Epidermal melanocyte (primary cell): ENCODE measurements at regions not wholly inside any gene's neighbourhood (a gene's known extent, or its start where the extent isn't known, plus 50 kb on each side); places are given as distances from the start of the nearest gene placed in this dataset.
"Not testable (repeated sequence)": the region's sequence is repeated elsewhere in the genome, so short reads cannot be mapped to it uniquely, and the experiment has no call there.

Source experiments
- DNase-seq: peaks from one replicate; pipeline ENCODE4 v3.0.0; 2011; ENCODE audit warnings: low spot score; ENCODE audit not compliant: insufficient read length

DNA sequence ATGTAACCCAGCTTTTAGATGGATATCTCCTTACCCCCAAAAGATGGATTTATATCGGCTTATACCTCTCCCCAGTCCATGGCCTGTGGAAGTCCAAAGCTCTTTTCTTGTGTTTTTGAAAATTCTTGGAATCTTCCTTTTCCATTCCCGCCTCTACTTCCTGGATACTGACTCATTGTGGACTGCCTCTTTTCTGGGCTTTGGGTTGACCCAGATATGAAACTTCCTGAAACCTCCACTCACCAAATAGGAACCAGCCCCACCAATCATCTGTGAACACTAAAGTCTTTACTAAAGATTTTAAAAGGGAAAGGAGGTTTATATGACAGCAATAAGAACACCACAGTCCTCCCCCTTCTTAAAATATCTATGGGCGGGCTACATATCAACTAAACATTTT, 163.4 kb upstream of the SYN3 start:
- no peak for DNase-seq

DNA sequence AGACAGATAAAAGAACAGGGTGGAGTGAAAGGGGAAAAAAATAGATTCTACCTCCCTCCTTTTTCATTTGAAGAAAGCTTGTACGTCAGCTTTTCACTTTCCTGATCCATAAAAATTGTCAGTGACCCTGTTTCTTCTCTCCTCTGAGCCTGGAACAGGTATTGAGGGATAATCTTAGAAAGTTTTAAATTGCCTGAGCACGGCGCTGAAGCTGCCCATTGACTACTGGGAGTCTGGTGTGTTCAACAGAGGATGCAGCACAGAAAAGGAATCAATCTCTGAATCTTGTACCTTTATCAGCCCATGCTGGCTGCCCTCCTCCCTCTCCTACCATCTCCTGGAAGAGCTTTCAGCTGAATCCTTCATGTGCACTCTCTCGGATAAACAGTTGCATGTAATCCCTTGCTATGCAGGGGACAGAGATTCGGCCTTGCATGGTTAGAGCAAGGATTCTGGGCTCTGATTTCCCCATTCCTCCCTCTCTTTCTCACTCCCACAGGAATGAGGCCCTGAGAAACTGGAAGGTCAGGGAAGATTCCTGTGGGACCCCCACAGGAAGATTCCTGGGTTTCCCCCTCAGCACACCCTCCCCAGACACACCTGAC, 162.4 kb upstream of the SYN3 start:
- DNase-seq = no peak

DNA sequence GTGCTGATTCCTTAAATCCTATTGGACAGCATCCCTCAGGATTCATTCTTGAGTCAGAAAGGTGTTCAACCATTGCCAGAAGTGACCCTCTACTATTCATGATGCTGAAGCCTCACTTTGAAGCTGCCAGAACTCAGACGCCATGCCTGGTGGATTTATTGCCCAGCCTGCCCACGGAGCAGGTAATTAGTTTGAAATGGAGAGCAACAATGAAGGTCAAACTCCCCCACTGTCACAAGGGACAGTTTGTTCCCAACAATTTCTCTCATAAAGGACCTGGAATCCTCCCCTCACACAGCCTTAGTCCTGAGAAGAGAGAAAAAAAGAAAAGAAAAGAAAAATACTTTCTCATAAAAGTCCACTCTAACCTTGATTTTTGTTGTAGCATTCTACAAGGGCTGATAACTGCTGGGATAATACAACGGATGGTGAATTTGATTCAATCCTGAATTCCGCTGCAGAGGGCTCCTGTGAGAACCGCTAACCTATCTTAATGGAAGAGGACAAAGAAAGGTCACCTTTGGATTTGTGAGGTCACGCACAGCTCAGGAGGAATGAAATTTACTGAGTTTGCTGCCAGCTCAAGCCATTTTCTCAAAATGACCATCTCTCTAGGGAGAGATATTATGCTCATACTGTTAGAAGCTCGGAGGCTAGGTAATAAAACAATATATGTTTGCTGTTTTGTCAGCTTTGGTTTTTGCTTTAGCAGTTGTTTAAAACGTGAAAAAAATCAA, 161.6 kb upstream of the SYN3 start:
- no peak for DNase-seq

DNA sequence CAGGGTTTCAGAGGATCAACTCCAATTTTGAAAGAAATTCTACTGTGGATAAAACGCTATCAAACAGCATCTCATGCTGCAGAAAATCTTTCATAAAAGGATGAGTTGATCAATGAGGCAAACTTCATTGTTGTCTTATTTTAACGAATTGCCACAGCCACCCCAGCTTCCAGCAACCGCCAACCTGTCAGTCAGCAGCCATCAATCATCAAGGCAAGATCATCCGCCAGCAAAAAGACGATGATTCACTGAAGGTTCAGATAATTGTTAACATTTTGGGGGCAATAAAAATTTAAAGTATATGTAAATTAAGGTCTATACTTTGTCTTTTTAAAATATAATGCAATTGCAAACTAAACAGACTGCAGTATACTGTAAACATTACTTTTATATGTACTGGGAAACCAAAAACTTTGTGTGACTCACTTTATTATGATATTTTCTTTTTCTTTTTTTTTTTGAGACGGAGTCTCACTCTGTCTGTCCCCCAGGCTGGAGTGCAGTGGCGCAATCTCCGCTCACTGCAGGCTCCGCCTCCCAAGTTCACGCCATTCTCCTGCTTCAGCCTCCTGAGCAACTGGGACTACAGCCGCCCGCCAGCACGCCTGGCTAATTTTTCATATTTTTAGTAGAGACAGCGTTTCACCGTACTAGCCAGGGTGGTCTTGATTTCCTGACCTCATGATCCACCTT, 155.3 kb upstream of the SYN3 start:
- no peak for DNase-seq

DNA sequence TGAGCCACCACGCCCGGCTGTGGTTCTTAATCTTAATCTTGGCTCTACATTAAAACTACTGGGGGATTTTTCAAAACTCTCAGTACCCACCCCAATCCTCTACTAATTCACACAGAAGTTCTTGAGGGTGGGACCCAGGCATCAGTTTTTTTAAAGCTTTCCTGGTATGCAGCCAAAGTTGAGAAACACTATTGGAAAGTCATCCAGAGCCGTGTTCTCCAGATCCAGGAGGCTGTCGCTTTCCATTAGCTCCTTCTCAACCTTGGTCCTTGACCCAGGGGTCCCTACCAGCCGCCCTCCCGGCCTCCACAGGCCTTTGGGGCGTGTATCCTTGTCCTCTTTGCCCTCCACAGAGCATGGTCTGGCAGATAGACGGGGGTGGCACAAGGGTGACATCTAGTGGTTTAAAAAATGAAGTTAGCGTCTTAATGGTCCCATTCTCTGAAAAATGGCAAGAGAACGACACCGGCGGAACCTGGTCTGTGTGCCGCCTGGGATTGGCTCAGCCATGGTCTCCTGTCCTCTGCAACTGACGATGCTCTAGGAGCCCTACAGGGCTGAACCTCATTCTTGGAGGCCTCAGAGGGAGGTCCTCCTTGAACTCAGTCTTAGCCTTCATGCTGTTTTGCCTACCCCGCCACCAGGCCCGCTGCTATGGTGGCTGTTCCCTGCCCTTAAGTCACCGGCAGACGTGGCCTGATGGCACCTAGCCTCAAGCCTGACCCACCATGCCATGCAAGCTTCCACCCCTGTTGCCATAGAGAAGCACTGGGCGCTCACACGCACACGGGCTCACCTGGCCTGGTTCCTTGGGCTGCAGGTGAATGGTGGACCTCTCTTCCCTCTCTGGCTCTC, 152.0 kb upstream of the SYN3 start:
- DNase-seq = peak; percentile 28

DNA sequence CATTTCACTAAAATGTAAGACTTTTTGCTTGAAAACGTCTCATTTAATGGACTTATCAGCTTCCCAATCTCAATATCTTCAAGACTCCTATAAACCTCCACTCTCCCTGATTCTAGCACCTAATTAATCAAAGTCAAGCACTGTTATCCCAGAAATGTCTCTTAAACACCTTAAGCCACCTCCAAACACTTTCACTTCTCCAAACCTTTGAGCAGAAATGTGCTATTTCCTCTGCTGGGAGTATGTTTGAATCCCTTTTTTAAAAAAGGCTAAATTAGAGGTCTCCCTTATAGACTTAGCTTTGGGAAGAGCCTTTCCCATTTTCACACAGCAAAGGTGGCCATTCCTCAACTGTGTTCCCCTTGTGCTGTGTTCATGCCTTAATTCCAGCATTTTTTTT, 146.2 kb upstream of the SYN3 start:
- no peak for DNase-seq

DNA sequence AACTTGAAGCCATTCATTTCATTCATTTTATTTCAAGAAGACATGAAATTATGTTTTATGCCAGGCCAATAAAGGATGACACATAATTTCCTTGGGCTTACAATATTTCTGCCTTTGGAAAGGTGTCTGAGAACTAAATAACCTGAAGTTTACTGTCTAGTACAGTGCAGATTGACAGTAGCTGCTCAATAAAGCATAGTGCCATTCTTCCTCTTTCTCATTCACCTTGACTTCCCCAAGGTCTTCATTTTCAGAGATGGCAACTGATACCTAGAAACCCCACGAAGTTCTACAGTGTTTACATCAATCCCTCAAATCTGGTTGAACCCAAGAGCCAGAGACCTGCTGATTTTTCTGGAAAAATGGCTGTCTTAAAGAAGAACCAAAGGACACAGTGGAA, 144.3 kb upstream of the SYN3 start:
- DNase-seq = no peak

DNA sequence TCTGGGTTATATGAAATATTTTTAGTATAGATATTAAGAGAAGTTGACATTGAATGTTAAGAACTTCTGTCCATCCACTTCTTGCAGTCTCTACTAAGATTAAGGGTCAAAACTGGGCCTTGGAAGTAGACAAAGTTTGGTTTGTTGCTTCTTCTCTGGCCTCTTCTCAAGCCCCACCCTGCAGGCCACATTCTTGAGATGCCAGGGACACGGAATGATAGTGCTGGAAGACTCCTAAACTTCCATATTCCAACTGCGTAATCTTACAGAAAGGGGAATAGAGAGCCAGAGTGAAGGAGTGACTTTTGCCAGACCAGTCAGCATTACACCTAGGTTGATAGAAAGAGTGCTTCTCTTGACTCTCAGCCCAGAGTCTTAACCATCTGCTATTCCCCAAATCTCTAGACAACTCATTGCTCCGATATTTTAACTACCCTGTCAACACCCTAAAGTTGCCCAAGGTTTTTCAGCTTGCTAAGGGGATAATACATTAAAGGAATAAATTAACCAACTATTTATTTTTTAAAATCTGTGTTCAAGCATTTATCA, 136.4 kb upstream of the SYN3 start:
- DNase-seq = no peak

DNA sequence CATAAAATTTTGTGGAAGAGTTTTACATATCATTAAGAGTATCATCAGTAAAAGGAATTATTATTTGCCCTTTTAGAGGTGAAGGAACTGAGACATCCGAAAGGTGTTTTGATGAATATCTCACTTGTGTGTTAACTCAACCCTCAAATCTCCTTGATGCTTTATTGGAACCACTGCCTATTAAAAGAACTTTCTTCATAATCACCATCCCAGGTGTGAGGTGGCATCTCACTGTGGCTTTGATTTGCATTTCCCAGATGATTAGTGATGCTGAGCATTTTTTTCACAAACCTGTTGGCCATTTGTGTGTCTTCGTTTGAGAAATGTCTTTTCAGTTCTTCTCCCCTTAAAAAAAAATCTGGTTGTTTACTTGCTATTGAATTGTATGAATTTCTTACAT, 134.0 kb upstream of the SYN3 start:
- no peak for DNase-seq

DNA sequence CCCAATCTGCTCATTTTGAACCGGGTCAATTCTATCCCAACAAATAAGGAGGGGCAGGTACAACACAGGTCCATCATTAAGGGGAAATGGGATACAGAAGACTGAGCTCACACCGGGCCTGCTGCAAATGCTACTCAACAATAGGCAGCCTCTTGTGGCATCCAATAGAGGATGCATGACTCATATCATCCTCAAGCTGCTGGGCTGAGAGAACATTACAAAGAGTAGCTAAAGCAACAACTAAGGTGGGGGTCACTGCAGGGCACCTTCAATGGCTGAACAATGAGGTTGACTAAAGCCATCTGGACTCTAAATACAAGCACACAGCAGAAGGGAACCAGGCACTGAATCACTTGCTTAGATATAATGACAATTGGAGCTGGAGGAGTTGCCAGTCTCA, 130.1 kb upstream of the SYN3 start:
- DNase-seq = no peak

DNA sequence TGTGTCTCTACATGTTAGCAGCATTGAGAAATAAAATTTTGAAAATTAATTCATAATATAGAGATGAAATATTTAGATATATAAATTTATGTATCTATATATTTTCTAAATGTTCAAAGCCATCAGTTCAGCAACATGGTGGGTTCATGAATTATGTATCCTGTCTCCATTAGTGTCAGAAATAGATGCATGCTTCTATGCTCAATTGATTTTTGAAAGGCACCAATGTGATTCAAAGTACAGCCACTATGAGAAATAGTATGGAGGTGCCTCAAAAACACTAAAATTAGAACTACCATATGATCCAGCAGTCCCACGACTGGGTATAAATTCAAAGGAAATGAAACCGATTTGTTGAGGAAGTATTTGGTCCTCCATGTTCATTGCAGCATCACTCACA, 128.6 kb upstream of the SYN3 start:
- DNase-seq = no peak

DNA sequence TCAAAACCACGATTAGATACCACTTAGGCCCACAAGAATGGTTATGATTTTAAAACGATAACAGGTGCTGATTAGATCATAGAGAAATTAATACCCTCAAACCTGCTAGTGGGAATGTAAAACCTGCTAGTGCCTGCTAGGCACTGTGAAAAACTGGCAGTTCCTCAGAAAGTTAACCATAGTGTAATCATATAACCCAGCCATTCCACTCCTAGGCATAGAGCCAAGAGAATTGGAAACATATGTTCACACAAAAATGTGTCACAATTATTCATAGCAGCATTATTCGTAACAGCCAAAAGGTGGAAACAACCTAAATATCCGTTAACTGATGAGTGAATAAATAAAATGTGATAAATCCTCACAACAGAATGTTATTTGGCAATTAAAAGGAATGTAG, 122.2 kb upstream of the SYN3 start:
- DNase-seq = no peak

DNA sequence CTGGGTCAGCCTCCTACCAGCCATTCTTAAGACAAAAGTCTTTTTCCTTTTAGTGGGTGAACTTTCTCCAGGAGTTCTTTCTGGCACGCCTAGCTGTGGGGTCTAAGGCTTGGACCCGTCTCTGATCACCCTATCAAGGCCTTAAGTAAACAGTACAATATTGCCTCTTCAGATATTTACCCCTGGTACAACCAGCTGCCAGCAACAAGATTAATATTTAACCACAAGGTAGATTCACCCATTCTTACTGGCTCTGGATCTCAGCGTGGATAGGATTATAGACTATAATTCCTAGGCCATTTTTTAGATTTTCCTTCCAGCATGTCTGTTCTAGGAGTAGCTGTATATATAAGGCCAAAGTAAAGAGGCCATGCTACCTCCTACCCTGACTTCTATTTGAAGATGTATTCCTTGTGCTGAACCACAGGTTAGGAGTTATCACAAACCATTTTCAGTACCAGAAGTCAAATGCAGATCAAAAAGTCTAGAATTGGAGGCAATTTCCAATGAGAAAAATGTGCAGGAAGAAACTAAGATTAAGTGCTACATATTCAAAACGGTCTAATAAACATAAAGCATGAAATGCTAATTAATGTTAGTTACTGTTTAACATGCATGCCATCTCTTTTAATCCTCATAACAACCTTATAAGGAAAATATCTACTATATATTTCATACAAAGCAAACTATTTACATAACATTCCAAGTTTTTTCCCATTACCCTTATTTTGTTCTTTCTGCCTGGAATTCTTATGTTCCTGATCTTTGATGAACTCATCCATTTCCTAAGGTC, 110.0 kb upstream of the SYN3 start:
- DNase-seq = no peak

DNA sequence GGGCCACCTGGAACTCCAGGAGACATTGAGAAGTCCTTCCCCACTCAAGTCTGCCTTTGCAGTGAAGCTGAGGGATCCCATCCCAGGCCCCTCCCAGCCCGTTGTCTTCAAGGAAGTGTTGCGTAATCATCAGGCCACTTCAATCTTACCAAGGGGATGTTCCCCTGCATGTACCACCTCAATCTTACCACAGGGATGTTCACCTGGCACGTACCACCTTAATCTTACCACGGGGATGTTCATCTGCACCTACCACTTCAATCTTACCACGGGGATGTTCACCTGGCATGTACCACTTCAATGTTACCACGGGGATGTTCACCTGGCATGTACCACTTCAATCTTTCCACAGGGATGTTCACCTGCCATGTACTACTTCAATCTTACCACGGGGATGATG, 108.0 kb upstream of the SYN3 start:
- DNase-seq = no peak

DNA sequence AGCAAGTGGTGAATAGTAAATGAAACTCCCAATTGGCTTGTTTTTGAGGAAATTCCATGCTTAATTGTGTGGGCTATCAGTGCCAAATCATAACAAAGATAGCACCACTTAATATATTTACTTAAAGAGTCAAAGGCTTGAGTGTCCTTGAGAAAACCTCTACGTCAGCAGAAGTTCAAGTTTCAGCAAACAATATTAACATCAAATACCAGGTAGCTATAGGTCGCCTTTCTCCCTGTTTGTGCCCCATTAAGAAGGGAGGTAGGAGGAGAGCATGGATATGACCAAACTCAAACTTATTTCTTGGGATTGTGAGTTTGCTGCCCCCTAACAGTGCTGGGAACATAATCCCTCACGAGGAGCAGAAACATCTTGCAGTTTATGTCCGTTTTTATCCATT, 105.6 kb upstream of the SYN3 start:
- DNase-seq = no peak

DNA sequence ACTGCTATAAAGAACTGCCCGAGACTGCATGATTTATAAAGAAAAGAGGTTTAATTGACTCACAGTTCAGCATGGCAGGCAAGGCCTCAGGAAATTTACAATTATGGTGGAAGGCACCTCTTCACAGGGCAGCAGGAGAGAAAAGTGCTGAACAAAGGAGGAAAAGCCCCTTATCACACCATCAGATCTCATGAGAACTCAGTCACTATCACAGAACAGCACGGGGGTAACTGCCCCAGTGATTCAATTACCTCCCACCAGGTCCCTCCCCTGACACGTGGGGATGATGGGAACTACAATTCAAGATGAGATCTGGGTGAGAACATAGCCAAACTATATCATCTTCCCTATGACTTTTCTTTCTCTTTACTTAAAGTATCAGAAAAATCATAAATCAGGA, 104.0 kb upstream of the SYN3 start:
- DNase-seq = no peak

DNA sequence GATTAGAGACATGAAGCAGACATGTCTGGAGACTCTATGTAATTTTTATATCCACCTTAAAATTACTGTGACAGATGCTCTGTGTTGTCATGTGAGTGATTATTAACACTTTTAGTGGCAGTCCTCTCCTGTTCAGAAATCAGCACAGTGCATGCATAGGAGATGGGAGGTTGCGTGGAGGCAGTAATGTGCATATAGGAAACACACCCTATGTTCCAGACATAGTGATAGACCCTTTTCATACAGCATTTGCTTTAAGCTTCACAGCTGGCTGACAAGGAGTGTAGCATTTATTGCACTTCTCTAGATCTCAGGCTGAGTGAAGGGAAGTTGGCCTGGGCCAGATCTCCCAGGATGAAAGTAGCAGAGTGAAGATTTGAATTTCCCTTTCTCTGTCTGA, 102.3 kb upstream of the SYN3 start:
- DNase-seq = no peak

DNA sequence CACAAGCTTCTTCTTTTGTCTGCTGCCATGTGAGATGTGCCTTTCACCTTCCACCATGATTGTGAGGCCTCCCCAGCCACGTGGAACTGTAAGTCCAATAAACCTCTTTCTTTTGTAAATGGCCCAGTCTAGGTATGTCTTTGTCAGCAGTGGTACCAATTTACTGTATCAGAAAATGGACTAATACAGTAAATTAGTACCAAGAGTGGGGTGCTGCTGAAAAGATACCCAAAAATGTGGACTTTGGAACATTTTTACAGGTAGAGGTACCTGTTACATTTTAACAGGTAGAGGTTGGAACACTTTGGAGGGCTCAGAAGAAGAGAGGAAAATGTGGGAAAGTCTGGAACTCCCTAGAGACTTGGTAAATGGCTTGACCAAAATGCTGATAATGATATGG, 96.8 kb upstream of the SYN3 start:
- not testable (repeated sequence) for DNase-seq

DNA sequence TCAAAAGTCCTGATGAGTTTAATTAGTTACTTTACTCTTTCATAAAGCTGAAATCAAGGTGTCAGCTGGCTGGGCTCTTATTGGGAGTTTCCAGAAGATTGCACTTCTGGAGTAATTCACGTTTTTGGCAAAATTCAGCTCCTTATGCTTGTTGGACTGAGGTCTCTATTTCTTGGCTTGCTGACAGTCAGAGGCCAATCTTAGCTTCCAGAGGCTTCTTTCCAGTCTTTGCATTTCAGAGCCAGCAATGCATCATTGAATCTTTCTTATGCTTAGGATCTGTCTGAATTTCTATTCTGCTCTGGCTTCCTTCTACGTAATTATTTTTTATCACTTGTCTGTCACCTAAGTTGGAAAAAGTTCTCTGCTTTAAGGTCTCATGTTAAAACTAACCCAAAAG, 91.4 kb upstream of the SYN3 start:
- no peak for DNase-seq

DNA sequence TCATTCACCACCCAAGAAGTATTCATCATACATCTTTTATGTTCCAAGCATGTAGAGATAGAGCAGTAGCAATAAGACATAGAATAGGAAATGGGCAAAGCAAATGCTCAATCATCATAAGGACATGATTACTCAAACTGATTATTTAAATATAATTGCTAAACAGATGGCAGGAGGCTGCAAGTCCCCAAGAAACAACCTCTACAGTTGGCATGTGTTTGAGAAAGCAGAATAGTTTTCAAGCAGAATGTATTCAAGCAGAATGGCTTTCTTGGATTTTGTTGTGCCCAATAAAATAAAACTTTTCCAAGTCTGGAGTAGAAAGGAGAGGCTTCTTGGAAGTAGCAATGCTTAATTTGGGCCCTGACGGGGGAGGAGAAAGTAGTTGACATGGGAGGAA, 86.5 kb upstream of the SYN3 start:
- DNase-seq = no peak
